Fibroblast of peridontal ligament (primary cell): ENCODE measurements at regions not wholly inside any gene's neighbourhood (a gene's known extent, or its start where the extent isn't known, plus 50 kb on each side); places are given as distances from the start of the nearest gene placed in this dataset.

ENCODE experiments used
- DNase-seq: peaks from one replicate; pipeline ENCODE4 v3.0.0-alpha.2; 2010; ENCODE audit errors: extremely low read depth

GRCh38 chr12:67498991-67499390, 149.6 kb upstream of the DYRK2 start:
- no peak for DNase-seq

- no peak for DNase-seq
Measured at GRCh38 chr12:67501362-67501761, 147.2 kb upstream of the DYRK2 start.

- DNase-seq, result no peak
Measured at GRCh38 chr12:67504026-67504425, 144.5 kb upstream of the DYRK2 start.

- no peak for DNase-seq
Measured at GRCh38 chr12:67506739-67507138, 141.8 kb upstream of the DYRK2 start.

- DNase-seq, result no peak
Measured at GRCh38 chr12:67508830-67509229, 139.7 kb upstream of the DYRK2 start.

GRCh38 chr12:67509666-67510386, 138.7 kb upstream of the DYRK2 start:
- no peak for DNase-seq

- no peak for DNase-seq
Measured at GRCh38 chr12:67512061-67512460, 136.5 kb upstream of the DYRK2 start.

GRCh38 chr12:67514502-67514901, 134.0 kb upstream of the DYRK2 start:
- no peak for DNase-seq

GRCh38 chr12:67515679-67516340, 132.7 kb upstream of the DYRK2 start:
- DNase-seq, result no peak

- no peak for DNase-seq
Measured at GRCh38 chr12:67517181-67517887, 131.2 kb upstream of the DYRK2 start.

GRCh38 chr12:67519484-67520433, 128.8 kb upstream of the DYRK2 start:
- DNase-seq, result no peak

GRCh38 chr12:67520606-67521005, 127.9 kb upstream of the DYRK2 start:
- DNase-seq, result peak; percentile 8

- DNase-seq, result no peak
Measured at GRCh38 chr12:67522222-67522621, 126.3 kb upstream of the DYRK2 start.

- DNase-seq, result no peak
Measured at GRCh38 chr12:67523538-67523937, 125.0 kb upstream of the DYRK2 start.

GRCh38 chr12:67524861-67525616, 123.5 kb upstream of the DYRK2 start:
- no peak for DNase-seq

- no peak for DNase-seq
Measured at GRCh38 chr12:67525617-67525884, 123.0 kb upstream of the DYRK2 start.

- DNase-seq, result no peak
Measured at GRCh38 chr12:67526129-67526528, 122.4 kb upstream of the DYRK2 start.

- DNase-seq, result no peak
Measured at GRCh38 chr12:67531051-67531450, 117.5 kb upstream of the DYRK2 start.

- peak; percentile 39 for DNase-seq
Measured at GRCh38 chr12:67531501-67531900, 117.0 kb upstream of the DYRK2 start.

GRCh38 chr12:67533159-67533558, 115.4 kb upstream of the DYRK2 start:
- no peak for DNase-seq

- no peak for DNase-seq
Measured at GRCh38 chr12:67534046-67534445, 114.5 kb upstream of the DYRK2 start.
